Loucy (cell line): ENCODE measurements at regions not wholly inside any gene's neighbourhood (a gene's known extent, or its start where the extent isn't known, plus 50 kb on each side); places are given as distances from the start of the nearest gene placed in this dataset.

Source experiments
- H2AFZ ChIP-seq: fragments of 200-600 bp; sonication (generic); 2 replicates; pipeline ENCODE4 v1.6.0; 2016; ENCODE audit warnings: antibody characterized with exemption, mild to moderate bottlenecking, low read length, moderate library complexity
- H3F3A ChIP-seq: fragments of 200-600 bp; 2 replicates; pipeline ENCODE4 v1.6.0; 2016; ENCODE audit warnings: antibody characterized with exemption, low read depth, mild to moderate bottlenecking
- H3K27me3 ChIP-seq: fragments of 200-600 bp; sonication (generic); 2 replicates; pipeline ENCODE4 v1.6.1; 2014; ENCODE audit warnings: low read length, mild to moderate bottlenecking; ENCODE audit not compliant: insufficient read depth, poor library complexity, severe bottlenecking
- H3K36me3 ChIP-seq: fragments of 200-600 bp; sonication (generic); 2 replicates; pipeline ENCODE4 v1.6.1; 2016; ENCODE audit warnings: low read length; ENCODE audit not compliant: insufficient read depth
- H3K4me1 ChIP-seq: fragments of 200-600 bp; sonication (generic); 2 replicates; pipeline ENCODE4 v1.5.1; 2014; ENCODE audit warnings: low read length, mild to moderate bottlenecking; ENCODE audit not compliant: insufficient read depth, poor library complexity, severe bottlenecking
- H3K4me2 ChIP-seq: fragments of 200-600 bp; sonication (generic); 2 replicates; pipeline ENCODE4 v1.6.0; 2014; ENCODE audit warnings: antibody characterized with exemption, low read length, low read depth, mild to moderate bottlenecking; ENCODE audit not compliant: poor library complexity, severe bottlenecking
- H3K4me3 ChIP-seq: fragments of 200-600 bp; sonication (generic); 2 replicates; pipeline ENCODE4 v1.5.1; 2014; ENCODE audit warnings: low read length, mild to moderate bottlenecking, mixed read lengths; ENCODE audit not compliant: poor library complexity, severe bottlenecking
- H3K79me2 ChIP-seq: fragments of 200-600 bp; sonication (generic); 2 replicates; pipeline ENCODE4 v1.6.1; 2014; ENCODE audit warnings: low read length; ENCODE audit not compliant: insufficient read depth
- H3K9ac ChIP-seq: fragments of 200-600 bp; sonication (generic); 2 replicates; pipeline ENCODE4 v1.6.0; 2014; ENCODE audit warnings: mild to moderate bottlenecking, low read depth, low read length, moderate library complexity; ENCODE audit not compliant: poor library complexity, severe bottlenecking
- H3K9me2 ChIP-seq: fragments of 200-600 bp; sonication (generic); replicated peaks from 2 replicates; pipeline ENCODE4 v1.6.1; 2016; ENCODE audit warnings: low read depth, low read length, mixed read lengths
- H3K9me3 ChIP-seq: fragments of 200-600 bp; sonication (generic); 2 replicates; pipeline ENCODE4 v1.6.1; 2014; ENCODE audit warnings: mild to moderate bottlenecking, antibody characterized with exemption, low read length, low read depth; ENCODE audit not compliant: insufficient read depth
- H4K20me1 ChIP-seq: fragments of 200-600 bp; sonication (generic); 2 replicates; pipeline ENCODE4 v1.6.0; 2014; ENCODE audit warnings: antibody characterized with exemption, low read length, mild to moderate bottlenecking; ENCODE audit not compliant: insufficient read depth, poor library complexity, severe bottlenecking
- EZH2phosphoT487 ChIP-seq: fragments of 200-600 bp; IDR thresholded peaks from 2 replicates; pipeline ENCODE4 v1.6.1; 2018; ENCODE audit warnings: antibody characterized with exemption, mild to moderate bottlenecking, moderate library complexity, borderline replicate concordance
- TF ChIP-seq, protein P1 (sequence below): fragments of 200-600 bp; sonication (generic); conservative IDR thresholded peaks from 2 replicates; pipeline ENCODE4 v1.5.1; 2014; ENCODE audit warnings: mild to moderate bottlenecking, antibody characterized with exemption, low read length

DNA sequence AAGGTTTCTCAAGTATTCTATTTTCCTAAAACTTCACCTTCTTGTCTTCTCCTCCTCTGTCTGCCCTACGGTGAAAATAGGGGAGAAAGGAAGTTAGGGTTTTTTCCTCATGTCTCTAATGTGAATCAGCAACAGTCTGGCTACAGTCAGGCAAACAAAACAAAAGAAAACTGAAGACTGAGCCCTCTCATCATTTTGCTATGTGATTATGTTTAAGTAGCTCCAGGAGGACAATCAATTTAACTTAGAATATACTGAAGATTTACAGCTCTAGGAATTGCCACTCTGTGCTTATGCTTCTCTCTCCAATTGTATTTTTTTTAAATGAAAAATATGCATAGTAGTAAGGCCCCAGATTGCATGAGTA is 316.2 kb downstream of the GPAT3 start:
- Histone ChIP-seq H4K20me1 (no peaks in the 10 kb centered on the region), H3K4me3 (no peak overlapping the region), H3K79me2 (no peaks in the 10 kb centered on the region), H3K9me2 (no peaks in the 10 kb centered on the region), H3K4me2 (no peak overlapping the region), H3K4me1 (no peaks in the 10 kb centered on the region), H3K36me3 (no peaks in the 10 kb centered on the region), H3K9ac (no peak overlapping the region), H3K9me3 (no peaks in the 10 kb centered on the region), H2AFZ (no peak overlapping the region), H3K27me3 (no peaks in the 10 kb centered on the region), H3F3A (no peaks in the 10 kb centered on the region)
- TF ChIP-seq, protein P1, sequence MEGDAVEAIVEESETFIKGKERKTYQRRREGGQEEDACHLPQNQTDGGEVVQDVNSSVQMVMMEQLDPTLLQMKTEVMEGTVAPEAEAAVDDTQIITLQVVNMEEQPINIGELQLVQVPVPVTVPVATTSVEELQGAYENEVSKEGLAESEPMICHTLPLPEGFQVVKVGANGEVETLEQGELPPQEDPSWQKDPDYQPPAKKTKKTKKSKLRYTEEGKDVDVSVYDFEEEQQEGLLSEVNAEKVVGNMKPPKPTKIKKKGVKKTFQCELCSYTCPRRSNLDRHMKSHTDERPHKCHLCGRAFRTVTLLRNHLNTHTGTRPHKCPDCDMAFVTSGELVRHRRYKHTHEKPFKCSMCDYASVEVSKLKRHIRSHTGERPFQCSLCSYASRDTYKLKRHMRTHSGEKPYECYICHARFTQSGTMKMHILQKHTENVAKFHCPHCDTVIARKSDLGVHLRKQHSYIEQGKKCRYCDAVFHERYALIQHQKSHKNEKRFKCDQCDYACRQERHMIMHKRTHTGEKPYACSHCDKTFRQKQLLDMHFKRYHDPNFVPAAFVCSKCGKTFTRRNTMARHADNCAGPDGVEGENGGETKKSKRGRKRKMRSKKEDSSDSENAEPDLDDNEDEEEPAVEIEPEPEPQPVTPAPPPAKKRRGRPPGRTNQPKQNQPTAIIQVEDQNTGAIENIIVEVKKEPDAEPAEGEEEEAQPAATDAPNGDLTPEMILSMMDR = no peak
- TF ChIP-seq EZH2phosphoT487 = no peak

DNA sequence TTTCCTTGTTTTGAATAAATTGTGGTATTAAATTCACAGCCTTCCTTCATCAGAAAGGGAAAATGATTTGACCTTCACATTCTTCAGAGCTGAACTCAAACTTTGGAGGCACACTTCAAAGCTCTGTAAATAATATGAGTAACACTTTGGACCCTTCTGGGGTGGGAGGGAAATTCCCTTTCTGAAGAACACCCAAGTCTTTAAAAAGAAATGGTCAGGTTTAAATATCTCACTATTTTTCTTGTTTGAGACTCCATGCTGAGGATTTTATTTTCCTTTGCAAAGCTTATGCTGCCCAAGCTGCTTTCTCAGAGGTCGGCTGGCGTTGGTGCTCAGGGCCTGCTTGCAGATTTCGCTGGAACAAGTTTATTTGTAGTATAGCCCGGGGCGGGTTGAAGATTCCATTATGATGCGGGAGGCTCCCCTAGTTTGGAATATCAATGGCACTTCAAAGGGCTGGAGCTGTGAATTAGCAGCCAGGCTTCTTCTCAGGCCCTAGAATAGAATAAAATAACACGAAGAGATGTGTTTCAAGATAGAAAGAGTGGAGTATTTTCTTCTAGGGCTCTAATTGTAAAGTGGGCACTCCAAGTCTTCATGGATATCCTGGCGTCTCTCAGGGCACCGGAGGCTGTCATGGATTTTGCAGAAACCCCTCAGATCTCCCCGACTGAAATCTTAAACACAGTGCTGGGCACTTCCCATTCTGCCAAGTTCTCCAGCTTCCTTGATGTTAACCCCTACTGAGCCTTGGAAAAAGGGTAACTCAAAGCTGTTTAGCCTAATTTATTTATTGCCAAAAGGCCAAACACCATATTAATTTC is 315.6 kb downstream of the GPAT3 start:
- H3K36me3 ChIP-seq = no peaks in the 10 kb centered on the region
- no peak overlapping the region for H2AFZ ChIP-seq
- H3F3A ChIP-seq = no peaks in the 10 kb centered on the region
- no peak overlapping the region for H3K4me2 ChIP-seq
- TF ChIP-seq, protein P1 = no peak
- no peak for TF ChIP-seq EZH2phosphoT487
- H3K9ac ChIP-seq = no peak overlapping the region
- H3K4me1 ChIP-seq = no peaks in the 10 kb centered on the region
- H3K9me3 ChIP-seq = no peaks in the 10 kb centered on the region
- no peaks in the 10 kb centered on the region for H4K20me1 ChIP-seq
- no peaks in the 10 kb centered on the region for H3K27me3 ChIP-seq
- no peak overlapping the region for H3K4me3 ChIP-seq
- H3K9me2 ChIP-seq = no peaks in the 10 kb centered on the region
- H3K79me2 ChIP-seq = no peaks in the 10 kb centered on the region

DNA sequence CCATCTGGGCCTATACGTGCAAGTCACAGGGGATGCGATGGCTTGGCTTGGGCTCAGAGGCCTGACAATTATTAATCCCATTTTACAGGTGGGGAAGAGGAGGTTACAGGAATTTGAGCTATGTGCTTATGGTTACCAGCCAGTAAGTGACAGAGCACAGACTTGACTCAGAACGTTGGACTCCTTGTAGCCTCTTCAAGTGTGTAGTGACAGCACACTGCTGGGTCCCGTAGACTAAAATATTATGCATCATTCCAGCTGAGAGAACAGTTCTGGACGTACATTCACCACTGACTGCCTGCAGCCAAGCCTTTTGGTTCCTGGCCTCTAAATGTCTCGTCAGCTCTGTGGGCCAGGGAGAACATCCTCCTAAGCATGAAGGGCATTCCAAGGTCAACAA is 314.5 kb downstream of the GPAT3 start:
- no peaks in the 10 kb centered on the region for H3K4me1 ChIP-seq

More for the DNA sequence above, 314.5 kb downstream of the GPAT3 start:
- no peak overlapping the region for H3K4me3 ChIP-seq
- no peak overlapping the region for H3K4me2 ChIP-seq
- H3K27me3 ChIP-seq = no peaks in the 10 kb centered on the region
- H3F3A ChIP-seq = no peaks in the 10 kb centered on the region
- no peak overlapping the region for H3K9ac ChIP-seq
- H3K9me3 ChIP-seq = no peaks in the 10 kb centered on the region
- H3K36me3 ChIP-seq = no peaks in the 10 kb centered on the region
- no peak overlapping the region for H2AFZ ChIP-seq
- TF ChIP-seq EZH2phosphoT487 = no peak
- TF ChIP-seq, protein P1 = no peak
- no peaks in the 10 kb centered on the region for H3K9me2 ChIP-seq
- no peaks in the 10 kb centered on the region for H3K79me2 ChIP-seq
- H4K20me1 ChIP-seq = no peaks in the 10 kb centered on the region
